ENCODE measurements at regions not wholly inside any gene's neighbourhood (a gene's known extent, or its start where the extent isn't known, plus 50 kb on each side); places are given as distances from the start of the nearest gene placed in this dataset.

GRCh38 chr3:8166014-8166413 is 335.6 kb upstream of the LMCD1 start:
- TF ChIP-seq EZH2 (IDR thresholded peaks at IDR 0.05; ENCODE audit: low read length, missing control alignments), result no peak
- no peak for TF ChIP-seq CTCF (conservative IDR thresholded peaks at IDR 0.05 in 1 of 2, IDR thresholded peaks at IDR 0.05 in 1 of 2; ENCODE audit: low read depth in 1 of 2, low read length in 2 of 2)
